ACC112 (cell line): ENCODE measurements at regions not wholly inside any gene's neighbourhood (a gene's known extent, or its start where the extent isn't known, plus 50 kb on each side); places are given as distances from the start of the nearest gene placed in this dataset.

Experiments used
- H2AFZ ChIP-seq: fragments of 200-600 bp; sonication (generic); one replicate; pipeline ENCODE4 v1.6.0; 2017; ENCODE audit warnings: antibody characterized with exemption, low read length; ENCODE audit not compliant: unreplicated experiment
- H3K27ac ChIP-seq: fragments of 200-600 bp; sonication (generic); 2 replicates; pipeline ENCODE4 v1.5.1; 2014; ENCODE audit warnings: low read depth, mild to moderate bottlenecking, antibody characterized with exemption, low read length, moderate library complexity
- H3K27me3 ChIP-seq: fragments of 200-600 bp; sonication (generic); 2 replicates; pipeline ENCODE4 v1.6.1; 2014; ENCODE audit warnings: mild to moderate bottlenecking, antibody characterized with exemption, low read length, moderate library complexity, mixed read lengths; ENCODE audit not compliant: insufficient read depth
- H3K36me3 ChIP-seq: fragments of 200-600 bp; sonication (generic); 2 replicates; pipeline ENCODE4 v1.6.1; 2016; ENCODE audit warnings: mild to moderate bottlenecking, antibody characterized with exemption, low read length, moderate library complexity, mixed read lengths; ENCODE audit not compliant: insufficient read depth
- H3K4me1 ChIP-seq: fragments of 200-600 bp; sonication (generic); one replicate; pipeline ENCODE4 v1.6.1; 2016; ENCODE audit warnings: low read length, mixed read lengths; ENCODE audit not compliant: insufficient read depth, unreplicated experiment, control insufficient read depth
- H3K4me3 ChIP-seq: fragments of 200-600 bp; sonication (generic); 2 replicates; pipeline ENCODE4 v1.5.1; 2014; ENCODE audit warnings: mild to moderate bottlenecking, low read depth, low read length
- H3K79me2 ChIP-seq: fragments of 200-600 bp; sonication (generic); one replicate; pipeline ENCODE4 v1.6.0; 2016; ENCODE audit warnings: low read length; ENCODE audit not compliant: control insufficient read depth, unreplicated experiment, insufficient read depth

- Histone ChIP-seq H3K4me1 (no peaks in the 10 kb centered on the region), H3K36me3 (no peaks in the 10 kb centered on the region), H2AFZ (no peak overlapping the region), H3K4me3 (no peak overlapping the region), H3K27ac (no peak overlapping the region), H3K79me2 (no peaks in the 10 kb centered on the region), H3K27me3 (peaks cover 48% of the 10 kb centered on the region)
Measured at GRCh38 chr9:113742878-113743277, 133.2 kb upstream of the ZNF618 start.

- no peaks in the 10 kb centered on the region for H3K36me3 ChIP-seq
- H3K4me1 ChIP-seq: no peaks in the 10 kb centered on the region
- H3K79me2 ChIP-seq: no peaks in the 10 kb centered on the region
- peaks cover 65% of the 10 kb centered on the region for H3K27me3 ChIP-seq
- H2AFZ ChIP-seq: no peak overlapping the region
- H3K4me3 ChIP-seq: no peak overlapping the region
- H3K27ac ChIP-seq: no peak overlapping the region
Measured at GRCh38 chr9:113746486-113746885, 129.6 kb upstream of the ZNF618 start.

- no peak overlapping the region for H3K4me3 ChIP-seq
- H2AFZ ChIP-seq: no peak overlapping the region
- H3K4me1 ChIP-seq: no peaks in the 10 kb centered on the region
- H3K27me3 ChIP-seq: peaks cover 65% of the 10 kb centered on the region
- no peaks in the 10 kb centered on the region for H3K36me3 ChIP-seq
- H3K27ac ChIP-seq: no peak overlapping the region
- H3K79me2 ChIP-seq: no peaks in the 10 kb centered on the region
Measured at GRCh38 chr9:113748135-113748534, 128.0 kb upstream of the ZNF618 start.

- Histone ChIP-seq H2AFZ (no peak overlapping the region), H3K27me3 (peaks cover 58% of the 10 kb centered on the region), H3K79me2 (no peaks in the 10 kb centered on the region), H3K4me3 (no peak overlapping the region), H3K36me3 (no peaks in the 10 kb centered on the region), H3K4me1 (peaks cover 7% of the 10 kb centered on the region), H3K27ac (no peak overlapping the region)
Measured at GRCh38 chr9:113753398-113754119, 122.5 kb upstream of the ZNF618 start.

GRCh38 chr9:113754739-113755138 is 121.4 kb upstream of the ZNF618 start:
- no peak overlapping the region for H3K4me3 ChIP-seq
- peaks cover 7% of the 10 kb centered on the region for H3K4me1 ChIP-seq
- no peak overlapping the region for H2AFZ ChIP-seq
- no peak overlapping the region for H3K27ac ChIP-seq
- H3K79me2 ChIP-seq: no peaks in the 10 kb centered on the region
- H3K36me3 ChIP-seq: no peaks in the 10 kb centered on the region
- peaks cover 51% of the 10 kb centered on the region for H3K27me3 ChIP-seq

GRCh38 chr9:113755433-113755832 is 120.7 kb upstream of the ZNF618 start:
- H3K4me1 ChIP-seq: peaks cover 7% of the 10 kb centered on the region
- no peak overlapping the region for H3K27ac ChIP-seq
- H2AFZ ChIP-seq: no peak overlapping the region
- no peaks in the 10 kb centered on the region for H3K79me2 ChIP-seq
- no peaks in the 10 kb centered on the region for H3K36me3 ChIP-seq
- peaks cover 47% of the 10 kb centered on the region for H3K27me3 ChIP-seq
- no peak overlapping the region for H3K4me3 ChIP-seq

GRCh38 chr9:113756476-113757192 is 119.5 kb upstream of the ZNF618 start:
- no peak overlapping the region for H3K4me3 ChIP-seq
- no peaks in the 10 kb centered on the region for H3K36me3 ChIP-seq
- no peak overlapping the region for H2AFZ ChIP-seq
- H3K4me1 ChIP-seq: peaks cover 7% of the 10 kb centered on the region
- H3K27ac ChIP-seq: no peak overlapping the region
- H3K27me3 ChIP-seq: peaks cover 46% of the 10 kb centered on the region
- H3K79me2 ChIP-seq: no peaks in the 10 kb centered on the region

- H3K27me3 ChIP-seq: peaks cover 55% of the 10 kb centered on the region
- H3K36me3 ChIP-seq: no peaks in the 10 kb centered on the region
- no peak overlapping the region for H3K27ac ChIP-seq
- no peak overlapping the region for H3K4me3 ChIP-seq
- no peaks in the 10 kb centered on the region for H3K79me2 ChIP-seq
- no peaks in the 10 kb centered on the region for H3K4me1 ChIP-seq
- no peak overlapping the region for H2AFZ ChIP-seq
Measured at GRCh38 chr9:113763429-113763828, 112.7 kb upstream of the ZNF618 start.

GRCh38 chr9:113764572-113764971 is 111.5 kb upstream of the ZNF618 start:
- no peak overlapping the region for H3K27ac ChIP-seq

GRCh38 chr9:113769412-113769811 is 106.7 kb upstream of the ZNF618 start:
- H3K36me3 ChIP-seq: no peaks in the 10 kb centered on the region
- H3K27ac ChIP-seq: no peak overlapping the region
- H3K4me1 ChIP-seq: peaks cover 20% of the 10 kb centered on the region
- no peaks in the 10 kb centered on the region for H3K79me2 ChIP-seq
- no peak overlapping the region for H3K4me3 ChIP-seq
- peaks cover 35% of the 10 kb centered on the region for H3K27me3 ChIP-seq
- no peak overlapping the region for H2AFZ ChIP-seq

More at GRCh38 chr9:113764572-113764971, 111.5 kb upstream of the ZNF618 start:
- no peak overlapping the region for H2AFZ ChIP-seq
- no peak overlapping the region for H3K4me3 ChIP-seq
- H3K4me1 ChIP-seq: no peaks in the 10 kb centered on the region
- no peaks in the 10 kb centered on the region for H3K79me2 ChIP-seq
- H3K36me3 ChIP-seq: no peaks in the 10 kb centered on the region
- peaks cover 59% of the 10 kb centered on the region for H3K27me3 ChIP-seq

- H3K4me3 ChIP-seq: no peak overlapping the region
- H3K27ac ChIP-seq: no peak overlapping the region
- peaks cover 28% of the 10 kb centered on the region for H3K27me3 ChIP-seq
- H3K79me2 ChIP-seq: no peaks in the 10 kb centered on the region
- H3K36me3 ChIP-seq: no peaks in the 10 kb centered on the region
- H2AFZ ChIP-seq: no peak overlapping the region
- peaks cover 20% of the 10 kb centered on the region for H3K4me1 ChIP-seq
Measured at GRCh38 chr9:113770396-113770795, 105.7 kb upstream of the ZNF618 start.
